RWPE1 (cell line): ENCODE measurements at regions not wholly inside any gene's neighbourhood (a gene's known extent, or its start where the extent isn't known, plus 50 kb on each side); places are given as distances from the start of the nearest gene placed in this dataset.

ENCODE experiments used
- CTCF ChIA-PET: fragments of 350-600 bp; sonication (Branson Sonifier 250); formaldehyde crosslinking; extraction: SDS; loops from one replicate; lab custom pipeline; 2021; lab: Yijun Ruan, JAX
- POLR2A ChIA-PET: fragments of 400-600 bp; formaldehyde crosslinking; extraction: SDS; loops from one replicate; lab custom pipeline; 2020; ENCODE audit warnings: antibody characterized with exemption; ENCODE audit not compliant: low non-redundant PET; lab: Yijun Ruan, JAX
- DNase-seq: peaks from one replicate; pipeline ENCODE4 v3.0.0; 2012; ENCODE audit warnings: low spot score
- H3K27ac ChIP-seq: fragments of 450-650 bp; 2 replicates; pipeline ENCODE4 v1.5.1; 2017
- TF ChIP-seq, protein P1 (sequence below): fragments of 450-650 bp; conservative IDR thresholded peaks from 2 replicates; pipeline ENCODE4 v1.5.1; 2017; ENCODE audit warnings: low read depth, mild to moderate bottlenecking

DNA sequence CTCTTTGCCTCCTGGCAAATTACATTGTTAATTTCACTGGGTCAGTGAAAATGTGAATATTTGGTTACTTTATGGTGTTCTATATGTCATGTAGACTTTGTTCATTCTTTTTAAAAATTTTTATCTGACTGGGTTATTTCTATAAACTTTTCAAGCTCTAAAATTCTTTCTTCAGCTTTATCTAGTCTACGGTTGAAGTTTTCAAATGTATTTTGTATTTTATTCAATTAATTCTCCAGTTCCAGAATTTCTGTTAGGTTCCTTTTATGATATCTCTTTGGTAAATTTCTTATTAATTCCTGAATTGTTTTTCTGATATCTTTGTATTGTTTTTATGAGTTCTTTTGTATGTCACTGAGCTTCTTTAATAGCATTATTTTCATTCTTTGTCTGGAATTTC, 228.1 kb downstream of the LPIN1 start:
- ChIA-PET POLR2A (no interaction called here), CTCF (interaction anchor here (0.6 kb wide), 1 partner anchor 504 kb away, joined by 5 read pairs; no protein-coding TSS in a partner anchor)
- no peak for DNase-seq
- H3K27ac ChIP-seq = no peak overlapping the region
- TF ChIP-seq, protein P1, sequence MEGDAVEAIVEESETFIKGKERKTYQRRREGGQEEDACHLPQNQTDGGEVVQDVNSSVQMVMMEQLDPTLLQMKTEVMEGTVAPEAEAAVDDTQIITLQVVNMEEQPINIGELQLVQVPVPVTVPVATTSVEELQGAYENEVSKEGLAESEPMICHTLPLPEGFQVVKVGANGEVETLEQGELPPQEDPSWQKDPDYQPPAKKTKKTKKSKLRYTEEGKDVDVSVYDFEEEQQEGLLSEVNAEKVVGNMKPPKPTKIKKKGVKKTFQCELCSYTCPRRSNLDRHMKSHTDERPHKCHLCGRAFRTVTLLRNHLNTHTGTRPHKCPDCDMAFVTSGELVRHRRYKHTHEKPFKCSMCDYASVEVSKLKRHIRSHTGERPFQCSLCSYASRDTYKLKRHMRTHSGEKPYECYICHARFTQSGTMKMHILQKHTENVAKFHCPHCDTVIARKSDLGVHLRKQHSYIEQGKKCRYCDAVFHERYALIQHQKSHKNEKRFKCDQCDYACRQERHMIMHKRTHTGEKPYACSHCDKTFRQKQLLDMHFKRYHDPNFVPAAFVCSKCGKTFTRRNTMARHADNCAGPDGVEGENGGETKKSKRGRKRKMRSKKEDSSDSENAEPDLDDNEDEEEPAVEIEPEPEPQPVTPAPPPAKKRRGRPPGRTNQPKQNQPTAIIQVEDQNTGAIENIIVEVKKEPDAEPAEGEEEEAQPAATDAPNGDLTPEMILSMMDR = no peak

DNA sequence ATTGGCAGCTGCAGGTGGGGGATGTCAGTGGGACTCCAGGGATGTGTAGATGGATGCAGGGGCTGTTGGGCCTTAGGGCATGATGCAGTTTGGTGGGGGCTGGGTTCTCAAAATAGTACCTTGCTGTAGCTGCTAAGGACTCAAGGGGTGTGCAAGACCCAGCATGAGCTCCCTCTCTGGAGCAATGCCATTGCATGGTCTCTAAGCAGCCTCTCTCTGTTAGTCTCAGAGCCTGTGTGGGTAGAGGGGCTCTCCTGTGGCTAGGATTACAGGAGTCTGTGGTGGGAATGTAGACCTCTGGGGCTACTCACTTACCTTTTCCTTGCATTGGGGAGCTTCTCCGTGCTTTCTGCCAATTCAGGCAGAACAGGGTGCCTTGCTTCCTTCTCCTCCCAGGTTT, 228.9 kb downstream of the LPIN1 start:
- TF ChIP-seq, protein P1 = no peak
- POLR2A ChIA-PET = no interaction called here
- no peak for DNase-seq
- H3K27ac ChIP-seq = no peak overlapping the region
- CTCF ChIA-PET = no interaction called here

DNA sequence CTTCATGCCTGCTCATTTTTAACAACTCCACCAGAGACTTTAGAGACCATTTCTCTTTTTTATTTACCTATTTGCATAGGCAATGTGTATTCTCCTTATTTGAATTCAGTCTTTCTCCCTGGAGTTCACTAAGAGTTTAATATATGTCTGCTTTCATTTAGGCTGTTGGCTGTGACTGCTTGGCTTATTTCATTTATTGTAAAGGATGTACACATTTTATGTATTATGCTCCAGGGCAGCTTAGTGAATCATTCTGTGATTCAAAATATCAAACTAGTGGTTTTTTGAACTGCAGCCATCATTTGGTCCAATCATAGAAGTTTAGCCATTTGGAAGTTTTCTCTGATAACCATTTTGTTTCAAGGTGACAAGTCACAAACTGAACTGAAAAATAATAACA, 229.6 kb downstream of the LPIN1 start:
- CTCF ChIA-PET = no interaction called here
- POLR2A ChIA-PET = no interaction called here
- TF ChIP-seq, protein P1 = no peak
- H3K27ac ChIP-seq = no peak overlapping the region
- no peak for DNase-seq

DNA sequence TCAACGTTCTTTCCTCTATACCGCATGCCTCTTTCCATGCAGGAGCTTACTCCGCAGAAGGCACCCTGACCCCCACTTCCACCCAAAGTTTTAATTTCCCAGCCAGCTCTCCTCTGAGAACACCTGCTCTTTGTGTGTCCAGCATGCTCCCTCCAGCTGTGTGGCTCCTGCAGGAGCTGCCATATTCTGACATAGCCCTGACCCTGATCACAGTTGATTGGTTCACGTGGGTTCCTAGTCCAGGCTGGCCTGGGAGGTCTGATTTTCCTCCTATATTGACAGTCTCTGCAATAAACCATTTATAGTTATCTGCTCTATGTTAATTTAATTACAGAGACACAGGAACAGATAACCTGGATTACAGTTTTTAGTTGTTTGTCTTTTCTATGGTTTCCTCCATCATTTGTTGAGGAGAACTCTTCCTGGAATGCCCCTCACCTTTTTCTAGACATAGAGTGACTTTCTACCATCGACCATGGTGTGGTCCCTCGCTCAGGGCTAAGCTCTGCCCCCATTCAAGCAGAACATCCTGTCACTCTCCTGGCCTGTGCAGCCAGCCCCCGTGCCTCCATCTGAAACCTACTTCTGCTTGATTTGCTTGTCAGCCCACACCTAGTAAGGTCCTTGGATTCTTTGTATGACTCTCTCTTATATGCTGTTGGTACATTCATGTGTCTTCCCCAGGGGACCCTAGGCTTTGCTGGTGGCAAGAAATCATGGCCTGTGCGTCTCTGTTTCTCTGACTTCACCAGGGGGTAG, 231.5 kb downstream of the LPIN1 start:
- DNase-seq = no peak
- ChIA-PET CTCF (no interaction called here), POLR2A (no interaction called here)
- no peak overlapping the region for H3K27ac ChIP-seq
- TF ChIP-seq, protein P1 = no peak

DNA sequence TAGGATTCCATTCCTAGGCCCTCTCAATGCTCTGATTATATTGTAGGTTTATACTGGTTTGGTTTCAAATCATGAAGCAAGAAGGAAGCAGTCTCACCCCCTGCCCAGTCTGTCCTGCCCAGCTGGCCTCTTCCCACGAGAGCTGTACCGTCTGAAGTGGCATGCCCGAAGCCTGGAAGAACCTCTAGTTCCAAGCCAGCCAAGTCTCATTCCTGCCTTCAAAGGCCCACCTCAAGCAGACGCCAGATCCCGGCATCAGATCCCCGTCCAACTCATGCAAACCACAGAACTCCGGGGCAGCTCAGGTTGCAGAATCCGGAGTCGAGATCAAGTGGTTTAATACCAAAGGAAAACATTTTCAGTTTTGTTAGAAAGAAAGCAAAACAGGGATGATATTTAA, 234.4 kb downstream of the LPIN1 start:
- CTCF ChIA-PET = no interaction called here
- POLR2A ChIA-PET = no interaction called here
- TF ChIP-seq, protein P1 = no peak
- no peak for DNase-seq
- H3K27ac ChIP-seq = no peak overlapping the region

DNA sequence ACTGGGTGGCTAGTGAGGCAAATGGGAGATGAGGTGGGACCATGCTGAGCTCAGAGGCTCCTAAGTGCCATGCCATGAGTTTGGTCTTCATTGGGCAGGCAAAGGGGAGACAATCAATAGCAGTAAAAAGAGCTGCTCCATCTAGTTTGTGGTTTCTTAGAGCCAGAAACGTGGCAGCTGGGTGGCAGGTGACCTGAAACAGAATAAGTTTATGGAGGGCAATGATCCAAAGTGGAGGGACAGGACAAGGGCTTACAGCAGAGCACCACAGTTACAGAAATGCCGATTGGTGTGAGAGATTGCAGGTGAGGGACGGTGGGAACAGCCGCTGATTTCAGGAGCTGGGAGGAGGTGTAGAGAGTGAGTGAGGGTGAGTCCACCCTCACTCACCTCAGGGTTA, 237.0 kb downstream of the LPIN1 start:
- ChIA-PET CTCF (interaction anchor here (0.6 kb wide), 1 partner anchor 137 kb away, joined by 3 read pairs; no protein-coding TSS in a partner anchor), POLR2A (no interaction called here)
- TF ChIP-seq, protein P1 = no peak

More for the DNA sequence above, 237.0 kb downstream of the LPIN1 start:
- DNase-seq = no peak
- H3K27ac ChIP-seq = no peak overlapping the region
